Left lung (tissue), 4 donors: ENCODE measurements at regions not wholly inside any gene's neighbourhood (a gene's known extent, or its start where the extent isn't known, plus 50 kb on each side); places are given as distances from the start of the nearest gene placed in this dataset.

Source experiments
- ATAC-seq: fragments of 200-7000 bp; cut with Tn5 transposase; one replicate; pipeline ENCODE4 v1.9.1; 2020; ENCODE audit warnings: moderate library complexity
- DNase-seq, 4 donors: peaks; one replicate each; pipeline ENCODE4 v3.0.0-alpha.2; 2013 to 2020
- H3K27ac ChIP-seq, 2 donors: fragments of 200-600 bp; sonication (generic) in 1 of 2; one replicate each; pipeline versions ENCODE4 v1.5.0 to v1.8.0; 2020 to 2021
- H3K27me3 ChIP-seq, 2 donors: fragments of 200-600 bp; sonication (generic) in 1 of 2; one replicate each; pipeline versions ENCODE4 v1.5.0 to v1.8.0; 2020 to 2021
- H3K36me3 ChIP-seq, 2 donors: fragments of 200-600 bp; sonication (generic) in 1 of 2; one replicate each; pipeline versions ENCODE4 v1.5.0 to v1.8.0; 2020 to 2021
- H3K4me1 ChIP-seq, 2 donors: fragments of 200-600 bp; one replicate each; pipeline ENCODE4 v1.8.0; 2021
- H3K4me3 ChIP-seq, 2 donors: fragments of 200-600 bp; sonication (generic) in 1 of 2; one replicate each; pipeline versions ENCODE4 v1.5.0 to v1.8.0; 2020 to 2021; ENCODE audit warnings: mild to moderate bottlenecking in 1 of 2
- H3K9me3 ChIP-seq, 2 donors: fragments of 200-600 bp; sonication (generic) in 1 of 2; one replicate each; pipeline versions ENCODE4 v1.5.0 to v1.8.0; 2020 to 2021
- CTCF ChIP-seq, 2 donors: fragments of 200-600 bp; sonication (generic) in 1 of 2; IDR thresholded peaks; one replicate each; pipeline versions ENCODE4 v1.5.0 to v1.8.0; 2021; ENCODE audit warnings: antibody characterized with exemption in 2 of 2
- intact Hi-C, 2 donors: fragments of 100-400 bp; cut with DNase I; formaldehyde crosslinking; loops; one replicate each; pipeline versions ENCODE4 v1.11.2 to v1.14.2; 2022
- donor health status: DM: no; HTN: yes; CAD: no.
- donor health status: DM: no; HTN: no; CAD: no.

GRCh38 chr15:87667643-87668042 lies 588.9 kb downstream of the NTRK3 start:
- H3K9me3 ChIP-seq = peaks cover 0 to 21% of the 10 kb centered on the region in 2 donors
- no peak for TF ChIP-seq CTCF (IDR thresholded peaks at IDR 0.05)
- no peak for ATAC-seq
- intact Hi-C loops = no loop called here
- no peak overlapping the region for H3K4me3 ChIP-seq
- no peak for DNase-seq
- no peak overlapping the region for H3K27ac ChIP-seq
- H3K27me3 ChIP-seq = no peaks in the 10 kb centered on the region
- H3K36me3 ChIP-seq = no peaks in the 10 kb centered on the region
- H3K4me1 ChIP-seq = no peaks in the 10 kb centered on the region

- Histone ChIP-seq H3K4me1 (no peaks in the 10 kb centered on the region), H3K27ac (no peak overlapping the region), H3K9me3 (peaks cover 0 to 9% of the 10 kb centered on the region in 2 donors), H3K27me3 (no peaks in the 10 kb centered on the region), H3K36me3 (no peaks in the 10 kb centered on the region), H3K4me3 (no peak overlapping the region)
- TF ChIP-seq CTCF (IDR thresholded peaks at IDR 0.05) = no peak
- intact Hi-C loops = no loop called here
- ATAC-seq (no peak), DNase-seq (no peak)
Observed at GRCh38 chr15:87662575-87662974, 594.0 kb downstream of the NTRK3 start.

GRCh38 chr15:87661454-87662355 lies 594.8 kb downstream of the NTRK3 start:
- H3K36me3 ChIP-seq = no peaks in the 10 kb centered on the region
- H3K27ac ChIP-seq = no peak overlapping the region
- H3K4me1 ChIP-seq = no peaks in the 10 kb centered on the region
- TF ChIP-seq CTCF (IDR thresholded peaks at IDR 0.05) = no peak
- peaks cover 0 to under 1% of the 10 kb centered on the region in 2 donors for H3K9me3 ChIP-seq
- no peaks in the 10 kb centered on the region for H3K27me3 ChIP-seq
- DNase-seq (no peak), ATAC-seq (no peak)
- intact Hi-C loops = no loop called here
- H3K4me3 ChIP-seq = no peak overlapping the region

- intact Hi-C loops = no loop called here
- TF ChIP-seq CTCF (IDR thresholded peaks at IDR 0.05) = no peak
- H3K27ac ChIP-seq = no peak overlapping the region
- H3K27me3 ChIP-seq = no peaks in the 10 kb centered on the region
- no peak for ATAC-seq
- H3K4me3 ChIP-seq = no peak overlapping the region
- no peaks in the 10 kb centered on the region for H3K9me3 ChIP-seq
- no peaks in the 10 kb centered on the region for H3K36me3 ChIP-seq
- H3K4me1 ChIP-seq = no peaks in the 10 kb centered on the region
- DNase-seq = peak in 2 of 4 donors; percentile 2 to 6
Observed at GRCh38 chr15:87660251-87661129, 596.0 kb downstream of the NTRK3 start.

- TF ChIP-seq CTCF (IDR thresholded peaks at IDR 0.05) = no peak
- intact Hi-C loops = no loop called here
- DNase-seq (no peak), ATAC-seq (no peak)
- Histone ChIP-seq H3K36me3 (no peaks in the 10 kb centered on the region), H3K4me1 (no peaks in the 10 kb centered on the region), H3K27ac (no peak overlapping the region), H3K4me3 (no peak overlapping the region), H3K27me3 (no peaks in the 10 kb centered on the region), H3K9me3 (no peaks in the 10 kb centered on the region)
Observed at GRCh38 chr15:87656372-87656771, 600.2 kb downstream of the NTRK3 start.
